Activated CD4-positive, CD25-positive, alpha-beta regulatory T cell (primary cell): ENCODE measurements at regions not wholly inside any gene's neighbourhood (a gene's known extent, or its start where the extent isn't known, plus 50 kb on each side); places are given as distances from the start of the nearest gene placed in this dataset.
A peak's percentile ranks its signal among the peaks of the same experiment; 100 is the strongest.

ENCODE experiments used
- DNase-seq, 4 experiments: peaks; one replicate each; lab custom pipeline; 2025; lab: John Stamatoyannopoulos, UW

DNA sequence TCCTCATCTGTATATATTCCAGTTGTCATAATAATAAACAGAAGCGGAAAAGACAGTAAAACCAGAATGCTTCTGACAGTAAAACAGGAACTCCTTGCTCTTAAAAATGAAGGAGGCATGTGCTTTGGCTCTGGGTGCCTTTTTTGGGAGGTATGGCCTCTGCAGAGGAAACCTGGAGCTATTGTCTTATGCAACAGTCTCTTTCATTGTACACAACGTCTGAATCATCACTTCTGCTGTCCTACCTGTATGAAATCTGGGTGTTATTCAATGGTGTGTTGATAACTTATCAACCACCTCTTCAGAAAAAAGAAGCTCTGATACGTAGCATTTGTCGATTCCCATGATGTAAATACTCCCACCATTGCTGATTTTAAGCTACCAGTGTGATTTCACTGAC lies 64.8 kb downstream of the CDCA7 start:
- no peak for DNase-seq

DNA sequence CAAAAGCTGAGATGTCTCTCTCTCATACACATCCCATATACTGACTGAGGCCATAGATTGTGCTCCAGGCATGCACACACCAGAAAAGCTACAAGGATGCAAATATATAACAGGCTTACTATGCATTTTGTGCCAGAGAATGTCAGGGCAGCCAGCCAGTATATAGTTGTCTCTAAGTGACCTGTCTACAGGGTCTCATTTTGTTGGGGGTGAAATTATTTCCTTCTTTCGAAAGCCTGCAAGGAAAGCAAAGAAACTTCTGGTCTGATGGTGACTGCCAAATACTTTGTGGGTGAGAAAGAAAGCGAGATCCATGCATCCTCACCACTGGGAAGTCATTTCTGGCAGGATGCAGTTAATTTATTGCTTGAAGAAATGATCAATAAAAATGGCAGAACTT lies 70.2 kb downstream of the CDCA7 start:
- DNase-seq, result no peak

DNA sequence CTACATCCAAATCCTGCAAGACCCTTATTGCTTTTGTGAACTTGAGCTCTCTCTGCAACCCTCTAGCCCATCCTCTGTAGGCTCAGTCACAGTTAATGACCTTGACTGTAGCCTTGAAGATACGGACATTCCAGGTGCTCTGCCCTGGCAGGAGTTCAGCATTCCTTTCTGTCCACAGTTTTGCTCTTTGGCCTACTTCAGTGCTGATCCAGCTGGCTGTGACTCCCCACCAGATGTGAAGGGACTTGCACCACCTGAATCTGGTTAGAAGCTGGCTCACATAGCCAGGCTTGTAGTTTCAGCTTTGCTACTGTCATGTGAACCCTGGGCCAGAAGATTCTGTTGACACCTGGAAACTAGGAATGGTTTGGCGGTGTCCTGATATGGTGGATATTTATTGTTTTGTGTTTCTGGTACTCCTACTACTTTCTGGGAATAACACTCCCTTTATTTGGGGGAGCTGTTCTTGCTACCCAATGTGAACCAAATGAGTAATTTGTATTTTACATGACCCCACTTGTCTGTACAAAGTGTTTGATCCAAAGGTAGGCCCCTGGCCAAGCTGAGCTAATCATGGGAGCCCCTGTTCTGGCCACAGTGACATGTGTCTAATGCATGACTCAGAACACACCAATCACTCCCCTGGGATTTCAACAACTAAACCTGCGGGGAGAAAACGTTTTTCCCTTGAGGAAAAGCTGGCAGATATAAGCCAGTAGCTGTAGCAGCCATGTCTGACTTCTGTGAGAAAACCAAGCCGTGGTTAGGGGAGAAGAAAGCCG lies 73.4 kb downstream of the CDCA7 start:
- DNase-seq, result no peak

DNA sequence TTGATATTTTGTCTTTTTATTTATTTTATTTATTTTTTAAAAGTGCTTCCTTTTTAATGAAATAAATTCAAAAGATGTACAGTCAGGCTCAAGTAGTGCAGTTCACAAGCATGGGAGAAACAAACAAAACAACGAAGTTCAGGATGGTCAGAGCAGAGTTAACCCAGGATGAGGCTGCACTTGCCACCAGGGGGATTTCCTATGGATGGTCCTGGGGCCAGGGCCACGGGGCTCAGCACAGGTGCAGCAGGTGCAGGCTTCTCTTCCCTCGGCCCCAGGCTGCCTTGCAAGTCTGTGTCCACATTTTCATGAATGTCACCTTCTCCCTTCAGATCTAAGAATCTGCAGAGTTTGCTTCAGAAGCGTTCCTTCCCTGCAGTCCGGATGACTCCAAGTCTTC lies 76.5 kb downstream of the CDCA7 start:
- no peak for DNase-seq

DNA sequence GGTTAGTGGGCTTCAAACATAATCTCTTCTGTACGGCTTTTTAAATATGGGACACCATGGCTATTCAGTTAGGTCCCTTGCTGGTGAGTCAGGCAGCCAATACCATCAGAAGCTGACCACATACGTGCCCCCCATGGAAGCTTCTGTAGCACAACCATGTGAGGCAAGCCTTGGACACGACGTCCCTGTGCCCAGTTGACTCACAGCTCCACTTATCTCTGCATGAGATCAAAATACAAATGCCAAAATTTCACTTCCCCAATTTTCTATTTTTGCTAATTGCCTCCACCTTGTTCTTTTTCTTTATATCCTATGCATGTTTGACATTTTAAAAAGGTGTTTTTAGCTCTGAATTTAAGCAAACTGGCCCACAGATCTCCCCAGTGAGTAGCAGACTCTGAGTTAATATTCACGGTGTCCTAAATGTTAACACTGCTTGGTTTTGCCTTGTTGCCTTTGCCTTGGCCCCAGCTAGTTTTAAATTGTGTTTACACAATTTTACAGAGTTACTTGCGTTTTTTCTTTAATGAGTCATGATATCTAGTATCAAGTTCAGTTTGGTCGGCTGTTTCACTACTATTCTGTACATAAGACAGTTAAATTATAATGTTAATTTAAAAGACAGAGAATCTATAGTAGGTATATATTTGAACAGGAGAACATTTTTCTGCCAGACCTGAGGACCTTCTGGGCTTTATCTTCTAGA lies 77.5 kb downstream of the CDCA7 start:
- DNase-seq, result no peak

DNA sequence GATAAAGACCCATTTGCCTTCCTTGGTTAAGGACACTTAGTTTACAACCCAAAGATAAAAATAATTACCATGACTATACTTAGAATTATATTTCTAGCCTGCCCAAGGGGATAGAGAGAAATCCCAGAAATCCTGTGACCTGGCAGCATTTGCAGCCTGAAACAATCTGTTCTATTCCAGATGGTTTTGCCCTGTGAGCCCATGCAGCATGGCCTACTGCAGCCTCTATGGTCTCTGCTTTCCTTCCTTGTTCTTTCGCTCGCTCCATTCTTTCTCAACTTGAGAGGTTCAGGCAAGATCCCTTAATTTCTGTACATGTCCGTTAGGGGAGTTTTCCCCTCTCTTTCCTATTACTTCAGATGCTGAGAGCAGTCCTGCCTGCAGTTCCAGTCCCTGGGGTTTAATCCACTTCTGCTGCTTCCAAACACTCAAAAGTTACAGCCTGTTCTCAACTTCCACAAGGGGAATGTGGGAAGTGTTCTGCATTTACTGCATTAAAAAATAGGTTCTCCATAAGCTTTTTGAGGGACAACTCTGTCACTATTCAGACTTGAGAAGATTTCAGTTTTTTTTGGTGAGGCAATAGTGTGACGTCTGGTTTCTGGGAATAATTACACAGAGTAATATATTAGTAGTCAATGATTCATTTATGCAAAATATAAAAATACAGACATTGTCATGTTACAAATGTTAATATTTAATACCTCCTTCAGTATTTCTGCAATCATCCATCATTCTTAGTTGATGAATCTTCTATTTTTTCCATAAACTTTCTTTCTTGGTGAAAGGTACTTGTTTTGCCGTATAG lies 80.3 kb downstream of the CDCA7 start:
- no peak for DNase-seq

DNA sequence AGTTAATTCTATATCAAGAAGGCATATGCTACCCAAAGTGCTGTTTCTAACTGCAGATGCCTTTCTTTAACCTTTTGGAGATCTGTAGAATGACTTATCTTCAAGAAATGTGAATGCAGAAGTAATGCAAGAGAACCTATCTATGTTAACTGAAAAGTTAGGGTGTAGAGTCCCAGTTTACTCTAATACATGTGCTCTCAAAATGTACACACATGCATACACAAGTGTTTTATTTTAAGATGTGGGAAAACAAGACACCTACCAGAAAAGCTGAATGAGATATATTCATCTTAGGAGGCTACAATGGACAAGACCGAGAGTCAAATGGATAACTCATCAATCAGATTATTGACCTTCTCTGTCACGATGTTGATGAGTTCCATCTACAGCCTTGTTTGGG lies 80.9 kb downstream of the CDCA7 start:
- DNase-seq, result no peak

DNA sequence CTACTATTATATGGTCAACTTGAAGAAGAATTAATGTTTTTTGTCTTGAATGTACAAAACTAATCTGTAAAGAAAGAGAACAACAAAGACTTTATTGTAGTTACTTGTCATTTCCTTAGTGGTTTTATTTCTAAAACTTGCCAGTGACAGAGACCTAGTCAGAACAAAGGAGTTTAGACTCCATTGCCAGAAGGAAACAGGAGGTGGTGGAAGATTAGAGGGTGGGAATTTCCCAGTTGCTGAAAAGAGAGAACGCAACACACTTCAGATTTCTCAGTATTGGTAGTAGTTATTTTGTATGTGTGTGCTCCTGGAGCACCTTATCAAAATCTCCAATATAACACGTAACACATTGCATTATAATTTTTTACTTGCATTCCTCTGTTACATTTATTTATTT lies 81.4 kb downstream of the CDCA7 start:
- no peak for DNase-seq

DNA sequence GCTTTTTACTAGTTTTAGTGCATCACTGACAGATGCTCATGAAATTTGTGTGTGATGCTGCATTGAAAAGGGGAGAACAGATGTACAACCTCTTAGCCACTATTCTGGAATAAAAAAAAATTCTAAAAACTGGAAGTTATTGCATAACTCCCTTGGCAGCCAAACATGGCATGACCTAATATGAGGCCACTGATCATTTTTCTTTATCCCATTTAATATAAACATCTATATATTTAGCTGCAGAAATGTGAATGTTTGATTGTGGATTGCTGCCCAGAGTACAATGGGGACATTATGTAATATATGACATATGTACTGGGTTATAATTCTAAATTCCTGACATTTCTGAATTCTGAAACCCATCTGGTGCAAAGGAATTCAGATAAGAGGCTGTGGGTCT lies 86.5 kb downstream of the CDCA7 start:
- DNase-seq, result no peak

DNA sequence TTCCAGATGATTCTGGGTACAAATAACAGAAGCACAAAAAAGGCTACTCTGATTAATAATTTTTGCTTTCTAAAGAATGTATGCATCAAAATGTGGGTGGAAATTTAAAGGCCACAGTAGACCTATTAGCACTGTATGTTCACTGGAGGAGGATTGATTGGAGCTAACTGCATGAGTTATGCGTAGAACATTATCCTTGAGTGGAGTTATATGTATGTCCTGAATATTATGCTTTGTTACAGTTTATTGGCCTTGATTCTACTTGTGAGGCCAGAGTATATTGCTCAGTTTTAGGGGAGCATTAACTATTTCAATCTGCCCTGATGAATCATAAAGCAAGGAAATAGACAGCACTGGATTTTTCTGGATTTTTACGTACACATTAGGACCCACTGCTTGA lies 87.9 kb downstream of the CDCA7 start:
- no peak for DNase-seq

DNA sequence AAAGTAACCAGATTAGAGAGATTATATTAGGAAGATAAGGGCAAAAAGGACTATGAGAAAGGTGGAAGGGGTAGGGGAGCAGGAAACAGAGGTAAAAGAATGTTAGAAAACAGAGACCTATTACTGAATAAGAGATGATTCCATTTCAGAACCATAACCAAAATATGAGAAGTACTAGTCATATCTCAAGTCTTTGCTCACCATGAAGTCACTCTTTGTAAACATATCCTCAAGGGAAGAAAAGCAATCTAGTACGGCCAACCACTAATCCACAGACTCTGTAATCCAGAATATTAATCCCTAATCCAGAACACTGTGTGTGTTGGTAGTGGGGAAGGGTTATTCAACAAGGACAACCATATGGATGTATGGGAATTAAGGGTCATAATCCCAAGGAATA lies 92.0 kb downstream of the CDCA7 start:
- no peak for DNase-seq

DNA sequence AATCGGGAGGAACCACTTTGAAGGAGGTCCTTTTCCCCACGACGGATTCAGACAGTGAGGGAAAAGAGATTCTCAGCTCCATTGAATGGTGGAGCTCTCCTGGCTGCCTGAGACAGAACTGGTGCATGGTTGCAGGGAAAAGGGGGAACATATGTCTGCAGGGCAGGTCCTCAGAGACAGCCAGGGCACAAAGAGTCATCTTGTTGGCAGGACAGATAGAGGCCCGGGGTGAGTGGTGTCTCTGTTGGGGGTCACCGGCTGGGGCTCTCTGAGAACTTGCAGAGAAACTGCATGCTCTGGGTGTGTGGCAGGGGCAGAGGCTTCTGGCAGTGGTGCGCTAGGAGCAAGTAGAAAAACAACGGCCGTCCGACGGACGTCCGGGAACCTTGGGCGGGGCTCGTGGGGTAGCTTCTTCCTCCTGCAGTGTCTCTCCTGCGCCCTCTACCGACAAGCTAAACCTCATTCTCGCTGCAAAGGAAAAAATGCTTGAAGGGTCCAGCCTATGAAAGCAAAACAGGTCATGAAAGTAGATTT lies 94.3 kb downstream of the CDCA7 start:
- peak; percentile 5 to 43 (median 23) for DNase-seq

DNA sequence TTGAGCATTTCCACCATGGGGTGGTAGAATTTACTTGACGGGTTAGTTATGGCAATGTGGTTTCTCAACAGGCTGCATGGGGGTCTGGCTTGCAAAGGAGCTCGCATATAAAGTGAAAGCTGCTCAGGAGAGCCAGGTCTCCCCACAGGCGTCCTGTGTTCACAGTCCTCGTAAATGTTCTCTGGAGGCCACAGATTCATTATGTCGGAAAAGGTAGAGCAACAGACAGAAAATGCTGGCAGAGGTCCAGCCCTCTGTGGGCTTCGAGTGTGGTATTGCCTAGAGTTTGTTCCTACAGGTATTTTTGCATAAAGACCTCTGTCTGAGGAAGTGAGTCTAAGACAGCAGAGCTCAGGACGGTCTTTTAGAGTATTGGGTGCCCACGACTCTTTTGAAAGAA lies 96.4 kb downstream of the CDCA7 start:
- no peak for DNase-seq

DNA sequence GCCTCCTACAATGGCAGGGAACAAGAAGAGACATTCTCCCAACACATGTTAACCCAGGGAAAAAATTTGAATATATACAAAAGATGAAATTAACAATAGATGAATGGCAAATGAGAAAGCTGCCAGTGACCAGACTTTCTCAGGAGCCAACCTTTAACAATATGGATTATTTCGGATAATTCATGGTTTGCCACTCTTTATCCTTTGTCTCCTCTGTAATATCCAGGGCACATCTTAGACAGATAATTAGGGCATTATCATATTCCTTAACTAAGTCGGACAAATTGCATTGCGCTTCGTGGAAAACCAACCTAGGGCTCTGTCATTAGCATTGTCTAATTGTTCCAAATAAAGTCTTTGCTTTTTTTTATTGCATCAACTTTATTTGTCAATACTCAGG lies 97.3 kb downstream of the CDCA7 start:
- no peak for DNase-seq

DNA sequence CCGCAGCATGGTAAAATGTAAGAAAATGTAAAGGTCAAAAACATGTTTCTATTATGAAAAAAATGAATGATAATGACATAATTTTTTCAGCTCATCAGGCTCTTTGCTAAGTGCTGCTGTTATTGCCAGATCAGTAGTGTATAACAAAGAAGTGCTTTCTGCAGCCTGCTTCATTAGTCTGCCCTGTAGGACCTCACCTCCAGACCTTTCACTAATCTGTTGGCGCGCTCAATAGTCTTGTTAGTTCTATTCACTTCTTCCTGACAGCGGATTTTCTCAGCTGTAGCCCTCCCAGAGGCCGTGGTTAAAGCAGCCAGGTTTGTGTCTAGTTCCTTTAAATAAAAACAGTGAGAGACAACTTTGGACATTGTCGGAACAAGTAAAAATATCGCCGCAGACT lies 97.7 kb downstream of the CDCA7 start:
- DNase-seq, result no peak

DNA sequence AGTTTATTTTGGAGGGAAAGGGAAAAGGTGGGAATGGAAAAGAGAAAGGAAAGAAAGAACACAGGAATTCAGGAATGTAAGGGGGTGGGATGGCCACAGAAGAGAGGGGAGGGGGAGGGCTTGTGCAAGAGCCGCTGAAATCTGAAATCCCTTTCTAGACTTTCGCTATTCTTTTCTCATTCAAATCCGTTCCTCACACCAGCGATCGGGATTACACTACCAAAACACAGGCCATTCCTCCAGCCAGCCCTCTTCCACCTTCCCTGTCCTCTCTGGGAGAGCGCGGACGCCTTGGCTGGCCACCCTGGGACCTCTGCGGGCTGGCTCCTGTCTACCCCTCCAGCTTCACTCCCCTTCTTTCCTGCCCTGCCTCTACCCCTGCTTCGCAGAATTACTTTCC lies 102.3 kb downstream of the CDCA7 start:
- no peak for DNase-seq

DNA sequence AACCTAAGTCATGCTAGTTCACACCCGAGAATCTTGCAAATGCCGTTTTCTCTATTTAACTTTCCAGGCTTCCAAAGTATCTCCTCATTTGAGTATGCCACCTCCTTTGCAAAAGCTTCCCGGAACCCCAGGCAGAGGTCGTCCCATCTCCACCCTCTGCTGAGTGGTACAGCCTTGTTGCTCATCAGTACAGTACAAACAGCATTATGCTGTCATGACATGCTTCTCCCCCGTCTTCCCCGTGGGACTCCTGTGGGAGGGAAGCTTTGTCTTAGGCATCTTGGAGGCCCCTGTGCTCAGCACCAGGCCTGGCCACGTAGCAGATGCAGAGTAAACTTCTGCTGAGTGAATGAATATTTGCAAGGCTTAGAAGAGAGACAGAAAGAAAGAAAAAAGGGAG lies 102.7 kb downstream of the CDCA7 start:
- DNase-seq, result no peak

DNA sequence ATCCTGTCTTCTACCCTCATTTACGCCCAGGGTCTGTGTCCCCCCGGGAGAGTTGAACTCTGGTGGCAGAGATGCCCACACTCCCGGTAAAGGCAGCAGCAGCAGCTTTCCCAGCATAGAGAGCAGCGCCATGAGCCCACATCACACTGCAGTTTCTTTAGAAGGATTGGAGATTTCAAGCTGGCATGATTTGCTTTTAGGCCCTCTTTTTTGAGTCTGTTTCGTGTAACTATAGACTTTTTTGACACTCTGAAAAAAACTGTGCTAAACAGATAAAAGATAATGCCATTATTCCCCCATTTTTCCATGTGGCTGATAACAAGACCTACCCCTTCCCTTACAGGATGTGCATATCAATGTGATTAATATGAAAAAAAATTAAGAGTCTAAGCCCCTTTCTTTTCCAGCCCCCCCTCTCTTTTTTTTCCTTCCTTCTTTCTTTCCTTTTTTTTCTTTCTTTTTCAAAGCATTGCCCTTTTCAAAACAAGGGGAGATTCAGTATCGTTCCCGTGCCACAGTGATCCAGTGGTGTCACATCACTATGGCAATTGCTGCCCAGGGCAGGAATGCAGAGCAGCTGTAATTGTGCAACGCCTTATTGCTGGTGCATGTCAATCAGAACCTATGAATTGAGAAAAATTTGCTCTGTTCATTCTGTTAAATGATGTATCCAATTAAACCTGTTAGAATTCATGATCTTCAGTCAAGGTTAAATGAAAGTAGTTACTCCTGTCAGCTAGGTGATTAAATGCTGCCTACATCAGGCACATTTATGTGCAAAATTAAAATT lies 104.5 kb downstream of the CDCA7 start:
- no peak for DNase-seq

DNA sequence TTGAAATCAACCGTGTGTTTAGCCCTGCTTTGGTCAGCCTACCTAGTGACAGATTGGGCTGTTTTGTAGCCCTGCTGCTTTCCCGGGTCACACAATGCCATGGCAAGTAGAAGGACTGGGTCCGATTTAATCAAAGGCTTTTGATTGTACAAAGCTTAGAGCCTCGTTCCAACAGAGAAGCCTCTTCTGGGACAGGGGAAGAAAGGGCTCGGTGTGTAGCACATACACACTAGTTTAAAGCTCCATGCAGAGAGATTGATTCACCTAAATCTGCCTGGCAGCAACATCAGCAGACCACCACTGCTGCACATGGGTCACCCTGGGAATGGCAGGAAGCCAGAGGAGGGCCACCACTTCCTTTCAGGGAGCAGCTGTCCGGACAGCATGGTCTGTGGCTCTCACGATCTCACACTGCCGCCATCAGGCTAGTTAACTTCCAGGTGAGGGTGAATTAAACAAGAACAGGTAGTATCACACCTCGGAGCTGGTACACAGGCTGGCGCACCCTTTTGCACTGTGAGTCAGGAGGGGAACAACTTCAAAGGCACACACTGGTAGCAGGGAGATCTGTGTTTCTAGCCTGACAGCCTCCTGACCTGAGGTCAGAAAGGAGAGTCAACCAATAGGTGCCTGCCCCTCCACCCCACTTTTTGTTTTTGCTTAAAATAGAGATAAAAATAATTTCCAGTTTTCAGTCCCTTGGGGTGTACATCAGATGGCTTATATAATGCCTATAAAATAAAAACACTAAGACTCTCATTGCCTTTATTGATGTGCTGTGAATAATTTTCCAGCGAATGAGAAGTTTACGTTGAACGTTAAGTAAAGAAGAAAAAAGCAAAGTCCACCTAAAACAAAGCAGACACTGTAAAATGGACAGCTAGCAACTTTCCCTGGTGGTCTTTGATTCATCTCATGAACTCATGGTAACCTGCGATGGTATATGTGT lies 108.5 kb downstream of the CDCA7 start:
- DNase-seq, result no peak

DNA sequence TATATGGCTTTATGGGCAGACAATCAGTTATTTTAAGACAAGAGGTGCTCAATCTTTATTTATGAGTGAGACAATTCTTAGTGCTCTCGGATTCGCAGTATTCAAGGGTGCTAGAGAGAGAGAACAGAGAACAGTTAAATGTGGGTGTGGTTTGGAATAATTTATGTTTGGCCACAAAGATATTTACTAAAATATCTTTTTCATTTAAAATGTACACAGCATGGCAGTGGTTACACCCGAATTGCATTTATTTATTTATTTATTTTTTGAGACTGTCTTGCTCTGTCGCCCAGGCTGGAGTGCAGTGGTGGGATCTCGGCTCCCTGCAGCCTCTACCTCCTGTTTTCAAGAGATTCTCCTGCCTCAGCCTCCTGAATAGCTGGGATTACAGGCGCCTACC lies 109.2 kb downstream of the CDCA7 start:
- no peak for DNase-seq

DNA sequence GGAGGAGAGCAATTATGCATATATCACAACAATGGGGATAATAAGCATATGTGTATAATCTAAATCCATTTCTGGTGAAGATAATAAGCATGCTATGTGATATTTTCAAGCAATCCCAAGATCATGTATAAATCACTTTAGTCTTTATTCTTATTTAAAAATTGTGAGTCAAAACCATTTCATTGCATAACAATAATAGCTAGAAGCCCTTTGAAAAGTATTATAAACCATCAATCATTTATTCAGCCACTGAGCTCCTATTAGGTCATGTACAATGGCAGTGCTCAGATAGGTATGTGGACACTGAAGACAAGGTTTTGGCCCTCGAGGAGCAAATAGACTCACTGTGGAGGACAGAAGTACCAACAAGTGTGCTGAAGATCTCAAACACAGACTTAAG lies 113.1 kb downstream of the CDCA7 start:
- DNase-seq, result no peak
